Heart left ventricle (tissue), 13 donors: ENCODE measurements at regions not wholly inside any gene's neighbourhood (a gene's known extent, or its start where the extent isn't known, plus 50 kb on each side); places are given as distances from the start of the nearest gene placed in this dataset.

Experiments used
- CTCF ChIP-seq, 12 donors: fragments of 200-600 bp; sonication (generic) in 4 of 12; IDR thresholded peaks; one replicate each; pipeline versions ENCODE4 v1.5.0 to v1.8.0; 2018 to 2022; ENCODE audit warnings: antibody characterized with exemption in 12 of 12, mild to moderate bottlenecking in 5 of 12
- POLR2A ChIP-seq, 2 donors: fragments of 450-650 bp; IDR thresholded peaks; one replicate each; pipeline ENCODE4 v1.6.1; 2017; ENCODE audit warnings: antibody characterized with exemption in 2 of 2, mild to moderate bottlenecking in 2 of 2, moderate library complexity in 2 of 2
- donor health status: ischemic (EF 13 %, LVEDD 7.1; RV severe dilation, severe dysfunction).
- donor health status: DM: no; HTN: yes; CAD: no.
- donor health status: DM: no; HTN: no; CAD: no.
- donor health status: ischemic (EF 25% LVEDD 6.9; RV normal size, moderate dysfunction).
- donor health status: ischemic (EF 25% LVEDD 5.7; RV mildly dilated, moderate dysfunction).
- donor health status: ischemic (EF 35%, LVEDD 5.7; RV mildly dilated, moderate dysfunction).
- donor health status: nonischemic (EF 11% LVEDD 7.7; RV severe dilation, severe dysfunction).
- donor health status: DM: yes; HTN: yes; CAD: no.
- donor health status: PGD.
- donor health status: ischemic (EF 29% LVEDD 5.4; RV normal size, mild dysfunction).
- donor health status: nonischemic (EF 23%, LVEDD 6.1; RV moderate dilation, normal function).

DNA sequence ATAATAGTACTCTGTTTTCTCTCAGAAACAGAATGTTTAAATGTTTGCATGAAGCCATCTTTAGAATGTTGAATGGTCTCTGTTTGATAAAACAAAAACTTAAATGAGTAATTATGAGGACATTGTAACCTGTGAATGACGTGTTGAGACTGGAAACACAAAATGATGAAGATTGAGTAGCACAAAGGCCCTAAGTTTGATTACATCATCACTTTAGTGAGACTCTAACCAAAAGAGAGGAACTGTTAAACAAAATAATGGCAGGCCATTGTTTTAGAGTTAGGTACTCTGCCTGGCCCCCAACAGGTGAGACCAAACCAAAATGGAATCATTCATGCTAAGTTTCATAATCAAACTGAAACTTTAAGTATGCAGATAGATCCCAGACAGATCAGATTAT, 1561.7 kb upstream of the SLC39A10 start:
- no peak for TF ChIP-seq POLR2A (IDR thresholded peaks at IDR 0.05)
- TF ChIP-seq CTCF (IDR thresholded peaks at IDR 0.05): no peak
